GM10266 (cell line): ENCODE measurements at regions not wholly inside any gene's neighbourhood (a gene's known extent, or its start where the extent isn't known, plus 50 kb on each side); places are given as distances from the start of the nearest gene placed in this dataset.

Experiments used
- DNase-seq: peaks from one replicate; pipeline ENCODE4 v3.0.0; 2012; ENCODE audit errors: extremely low spot score
- CTCF ChIP-seq: IDR thresholded peaks from 2 replicates; pipeline ENCODE4 v1.5.1; 2012; ENCODE audit warnings: mild to moderate bottlenecking, low read depth; ENCODE audit not compliant: control insufficient read depth, insufficient read depth; ENCODE audit errors: missing control alignments

GRCh38 chr13:99892196-99892613 is 79.4 kb downstream of the ZIC5 start:
- no peak for TF ChIP-seq CTCF
- DNase-seq = no peak

DNA sequence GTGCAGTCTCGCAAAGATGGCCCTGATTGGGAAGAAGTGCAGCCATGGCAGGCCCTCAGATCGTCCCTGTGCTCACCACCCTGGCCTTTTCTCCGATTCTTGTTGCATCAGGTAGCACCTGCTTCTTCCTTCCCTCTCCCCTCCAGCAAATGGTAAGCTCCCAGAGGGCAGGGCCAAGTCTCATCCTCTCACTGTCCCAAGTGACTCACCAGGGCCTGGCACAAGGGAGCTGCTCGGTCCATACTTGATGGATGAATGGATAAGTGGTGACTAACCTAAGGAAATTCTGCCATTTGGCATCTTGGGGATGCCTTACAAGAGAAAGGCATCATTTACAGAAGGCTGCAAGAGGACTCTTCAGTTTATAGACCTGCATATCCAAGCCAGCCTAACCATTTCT is 84.9 kb downstream of the ZIC5 start:
- no peak for DNase-seq
- TF ChIP-seq CTCF = no peak

- TF ChIP-seq CTCF = no peak
- no peak for DNase-seq
Observed at GRCh38 chr13:99884913-99885312, 86.7 kb downstream of the ZIC5 start.

GRCh38 chr13:99883805-99884204 is 87.8 kb downstream of the ZIC5 start:
- TF ChIP-seq CTCF = no peak
- DNase-seq = no peak

- no peak for DNase-seq
- TF ChIP-seq CTCF = no peak
Observed at GRCh38 chr13:99878921-99879610, 92.5 kb downstream of the ZIC5 start.

DNA sequence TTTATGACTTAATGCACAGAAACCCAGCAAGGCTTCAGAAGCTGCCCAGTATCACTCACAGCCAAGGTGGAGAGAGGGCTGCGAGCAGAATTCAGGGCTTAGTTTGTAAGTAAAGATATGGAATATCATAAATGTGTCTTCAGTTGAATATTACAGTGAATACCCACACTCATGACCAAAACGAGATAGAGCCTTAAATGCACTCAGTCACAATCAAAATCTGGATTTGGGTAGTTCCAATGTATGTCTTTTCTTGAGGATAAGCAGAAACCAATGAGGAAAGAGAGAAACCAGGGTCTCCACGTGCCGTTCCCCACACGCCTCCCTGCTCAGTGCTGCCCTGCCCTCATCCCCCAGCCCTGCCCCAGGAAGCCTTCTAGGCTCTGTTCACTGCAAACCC is 94.9 kb downstream of the ZIC5 start:
- no peak for DNase-seq
- no peak for TF ChIP-seq CTCF

DNA sequence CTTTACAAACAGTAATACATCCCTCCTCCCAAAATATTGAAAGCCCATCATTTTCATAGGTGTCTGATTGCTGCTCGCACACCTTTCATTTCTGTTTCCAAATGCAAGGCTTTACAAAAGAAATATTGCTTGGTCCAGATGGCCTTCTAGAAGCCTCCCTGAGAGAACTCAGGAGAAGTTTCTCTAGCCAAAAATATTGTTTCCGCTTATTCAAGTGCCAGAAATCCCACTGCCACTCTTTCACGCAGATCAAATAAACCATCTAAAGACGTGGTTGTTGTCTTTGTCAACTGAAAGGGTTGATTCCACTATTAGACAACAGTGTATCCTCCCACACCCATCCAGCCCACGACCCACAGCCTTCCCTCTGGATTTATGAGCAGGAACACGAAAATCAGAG is 96.2 kb downstream of the ZIC5 start:
- TF ChIP-seq CTCF = no peak
- no peak for DNase-seq
